ENCODE measurements at regions not wholly inside any gene's neighbourhood (a gene's known extent, or its start where the extent isn't known, plus 50 kb on each side); places are given as distances from the start of the nearest gene placed in this dataset.
"Not testable (repeated sequence)": the region's sequence is repeated elsewhere in the genome, so short reads cannot be mapped to it uniquely, and the experiment has no call there.

DNA sequence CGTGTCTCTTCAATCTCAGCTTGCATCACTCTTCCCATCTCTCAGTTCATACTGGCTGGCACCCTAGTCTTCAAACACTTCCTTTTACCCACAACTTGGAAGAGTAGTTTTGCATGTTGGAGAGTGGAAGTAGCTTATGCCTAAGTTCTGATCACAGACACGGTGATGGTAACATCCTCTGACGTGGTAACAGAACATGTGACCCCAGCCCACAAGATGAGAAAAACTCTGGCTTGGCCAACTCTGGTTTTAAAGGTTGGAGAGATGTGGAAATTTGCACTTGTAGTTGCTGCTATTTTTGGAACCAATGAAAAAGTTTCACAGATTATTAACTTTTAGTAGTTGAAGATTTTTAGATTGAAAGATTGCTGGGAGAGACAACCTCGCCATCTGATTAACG lies 155.4 kb upstream of the SLC35G4 start:
- WGBS, 5 donors, result 63 to 68% (median 66%) methylated on average over 5 of the region's 5 CpGs

DNA sequence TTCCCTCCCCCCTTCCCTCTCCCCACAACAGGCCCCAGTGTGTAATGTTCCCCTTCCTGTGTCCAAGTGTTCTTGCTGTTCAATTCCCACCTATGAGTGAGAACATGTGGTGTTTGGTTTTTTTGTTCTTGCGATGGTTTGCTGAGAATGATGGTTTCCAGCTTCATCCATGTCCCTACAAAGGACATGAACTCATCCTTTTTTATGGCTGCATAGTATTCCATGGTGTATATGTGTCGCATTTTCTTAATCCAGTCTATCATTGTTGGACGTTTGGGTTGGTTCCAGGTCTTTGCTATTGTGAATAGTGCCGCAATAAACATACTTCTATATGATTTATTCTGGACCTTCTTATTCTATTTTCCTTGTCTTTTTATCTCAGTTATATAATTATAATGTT lies 165.2 kb upstream of the SLC35G4 start:
- WGBS, 5 donors, result 88 to 96% (median 92%) methylated on average over 4 of the region's 4 CpGs
- H3K4me3 ChIP-seq; H3K27me3 ChIP-seq (replicated peaks in 1 of 7); H3K4me1 ChIP-seq; intact Hi-C loops (cut with DNase I; ENCODE audit: low total_unique reads); H3K27ac ChIP-seq; DNase-seq; H3K36me3 ChIP-seq: not testable (repeated sequence)
- H3K9me3 ChIP-seq, result peaks cover 0 to 24% (median 4%) of the 10 kb centered on the region in 8 donors

More for the DNA sequence above, 155.4 kb upstream of the SLC35G4 start:
- Histone ChIP-seq H3K36me3 (no peaks in the 10 kb centered on the region), H3K4me1 (no peaks in the 10 kb centered on the region), H3K9me3 (peaks cover 0 to 12% (median 8%) of the 10 kb centered on the region in 8 donors), H3K27me3 (replicated peaks in 1 of 7) (no peaks in the 10 kb centered on the region), H3K27ac (no peak overlapping the region), H3K4me3 (no peak overlapping the region)
- intact Hi-C loops (cut with DNase I; ENCODE audit: low total_unique reads), result no loop called here
- DNase-seq, result no peak
- TF ChIP-seq POLR2AphosphoS5 (IDR thresholded peaks at IDR 0.05) (no peak), POLR2A (IDR thresholded peaks at IDR 0.05) (no peak)
- TF ChIP-seq, protein P1, sequence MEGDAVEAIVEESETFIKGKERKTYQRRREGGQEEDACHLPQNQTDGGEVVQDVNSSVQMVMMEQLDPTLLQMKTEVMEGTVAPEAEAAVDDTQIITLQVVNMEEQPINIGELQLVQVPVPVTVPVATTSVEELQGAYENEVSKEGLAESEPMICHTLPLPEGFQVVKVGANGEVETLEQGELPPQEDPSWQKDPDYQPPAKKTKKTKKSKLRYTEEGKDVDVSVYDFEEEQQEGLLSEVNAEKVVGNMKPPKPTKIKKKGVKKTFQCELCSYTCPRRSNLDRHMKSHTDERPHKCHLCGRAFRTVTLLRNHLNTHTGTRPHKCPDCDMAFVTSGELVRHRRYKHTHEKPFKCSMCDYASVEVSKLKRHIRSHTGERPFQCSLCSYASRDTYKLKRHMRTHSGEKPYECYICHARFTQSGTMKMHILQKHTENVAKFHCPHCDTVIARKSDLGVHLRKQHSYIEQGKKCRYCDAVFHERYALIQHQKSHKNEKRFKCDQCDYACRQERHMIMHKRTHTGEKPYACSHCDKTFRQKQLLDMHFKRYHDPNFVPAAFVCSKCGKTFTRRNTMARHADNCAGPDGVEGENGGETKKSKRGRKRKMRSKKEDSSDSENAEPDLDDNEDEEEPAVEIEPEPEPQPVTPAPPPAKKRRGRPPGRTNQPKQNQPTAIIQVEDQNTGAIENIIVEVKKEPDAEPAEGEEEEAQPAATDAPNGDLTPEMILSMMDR (IDR thresholded peaks at IDR 0.05 in 8 of 11, conservative IDR thresholded peaks at IDR 0.05 in 3 of 11), result no peak

GRCh38 chr18:11437046-11437445 lies 172.3 kb upstream of the SLC35G4 start:
- WGBS, 5 donors, result 41 to 67% (median 60%) methylated on average over 2 of the region's 2 CpGs

GRCh38 chr18:11432360-11432811 lies 177.0 kb upstream of the SLC35G4 start:
- 94 to 98% (median 96%) methylated on average over 22 to 36 of the region's 36 CpGs for WGBS, 5 donors
- DNase-seq, result no peak

More at GRCh38 chr18:11437046-11437445, 172.3 kb upstream of the SLC35G4 start:
- H3K4me3 ChIP-seq, result no peak overlapping the region
- H3K4me1 ChIP-seq, result no peaks in the 10 kb centered on the region
- DNase-seq, result no peak
- TF ChIP-seq POLR2AphosphoS5 (IDR thresholded peaks at IDR 0.05) (no peak), POLR2A (IDR thresholded peaks at IDR 0.05) (no peak)
- TF ChIP-seq, protein P1 (IDR thresholded peaks at IDR 0.05 in 8 of 11, conservative IDR thresholded peaks at IDR 0.05 in 3 of 11), result no peak
- no peaks in the 10 kb centered on the region for H3K36me3 ChIP-seq
- H3K27me3 ChIP-seq (replicated peaks in 1 of 7), result peaks cover 0 to 6% (median 0%) of the 10 kb centered on the region in 7 donors
- H3K9me3 ChIP-seq, result peaks cover 0 to 18% (median 3%) of the 10 kb centered on the region in 8 donors
- no peak overlapping the region for H3K27ac ChIP-seq
- intact Hi-C loops (cut with DNase I; ENCODE audit: low total_unique reads), result no loop called here

More at GRCh38 chr18:11432360-11432811, 177.0 kb upstream of the SLC35G4 start:
- no peak for TF ChIP-seq POLR2AphosphoS5 (IDR thresholded peaks at IDR 0.05)
- TF ChIP-seq, protein P1 (IDR thresholded peaks at IDR 0.05 in 8 of 11, conservative IDR thresholded peaks at IDR 0.05 in 3 of 11), result no peak
- no peak for TF ChIP-seq POLR2A (IDR thresholded peaks at IDR 0.05)
- intact Hi-C loops (cut with DNase I; ENCODE audit: low total_unique reads), result no loop called here
- Histone ChIP-seq H3K36me3 (no peaks in the 10 kb centered on the region), H3K27me3 (replicated peaks in 1 of 7) (peaks cover 0 to 6% (median 0%) of the 10 kb centered on the region in 7 donors), H3K4me3 (no peak overlapping the region), H3K9me3 (peaks cover 0 to 11% (median 0%) of the 10 kb centered on the region in 8 donors), H3K4me1 (no peaks in the 10 kb centered on the region), H3K27ac (no peak overlapping the region)
